ENCODE measurements at regions not wholly inside any gene's neighbourhood (a gene's known extent, or its start where the extent isn't known, plus 50 kb on each side); places are given as distances from the start of the nearest gene placed in this dataset.
"Not testable (repeated sequence)": the region's sequence is repeated elsewhere in the genome, so short reads cannot be mapped to it uniquely, and the experiment has no call there.

- no peaks in the 10 kb centered on the region for H3K9me3 ChIP-seq
- H3K27me3 ChIP-seq, result no peaks in the 10 kb centered on the region
- no peaks in the 10 kb centered on the region for H3K36me3 ChIP-seq
- no peak overlapping the region for H3K4me3 ChIP-seq (ENCODE audit: low read depth in 1 of 2, low read length in 1 of 2)
- no peaks in the 10 kb centered on the region for H3K4me1 ChIP-seq (ENCODE audit: control insufficient read depth in 1 of 2, insufficient read depth in 1 of 2, low read depth in 1 of 2, low read length in 1 of 2)
- no peak overlapping the region for H3K27ac ChIP-seq
- no peak for TF ChIP-seq CTCF (IDR thresholded peaks at IDR 0.05)
Observed at GRCh38 chr12:94010307-94010706, 138.1 kb upstream of the PLXNC1 start.

GRCh38 chr12:94012071-94012470 lies 136.3 kb upstream of the PLXNC1 start:
- H3K27me3 ChIP-seq, result no peaks in the 10 kb centered on the region
- H3K4me1 ChIP-seq (ENCODE audit: control insufficient read depth in 1 of 2, insufficient read depth in 1 of 2, low read depth in 1 of 2, low read length in 1 of 2), result no peaks in the 10 kb centered on the region
- no peaks in the 10 kb centered on the region for H3K9me3 ChIP-seq
- TF ChIP-seq CTCF (IDR thresholded peaks at IDR 0.05), result no peak
- H3K4me3 ChIP-seq (ENCODE audit: low read depth in 1 of 2, low read length in 1 of 2), result no peak overlapping the region
- no peak overlapping the region for H3K27ac ChIP-seq
- H3K36me3 ChIP-seq, result no peaks in the 10 kb centered on the region

GRCh38 chr12:94012590-94012989 lies 135.8 kb upstream of the PLXNC1 start:
- Histone ChIP-seq H3K4me3 (ENCODE audit: low read depth in 1 of 2, low read length in 1 of 2) (no peak overlapping the region), H3K27ac (no peak overlapping the region), H3K36me3 (no peaks in the 10 kb centered on the region)

GRCh38 chr12:94017247-94017646 lies 131.1 kb upstream of the PLXNC1 start:
- H3K4me1 ChIP-seq (ENCODE audit: control insufficient read depth in 1 of 2, insufficient read depth in 1 of 2, low read depth in 1 of 2, low read length in 1 of 2); H3K27me3 ChIP-seq; H3K27ac ChIP-seq; H3K36me3 ChIP-seq; H3K9me3 ChIP-seq; H3K4me3 ChIP-seq (ENCODE audit: low read depth in 1 of 2, low read length in 1 of 2): not testable (repeated sequence)

More at GRCh38 chr12:94012590-94012989, 135.8 kb upstream of the PLXNC1 start:
- no peaks in the 10 kb centered on the region for H3K9me3 ChIP-seq
- no peaks in the 10 kb centered on the region for H3K4me1 ChIP-seq (ENCODE audit: control insufficient read depth in 1 of 2, insufficient read depth in 1 of 2, low read depth in 1 of 2, low read length in 1 of 2)
- no peak for TF ChIP-seq CTCF (IDR thresholded peaks at IDR 0.05)
- no peaks in the 10 kb centered on the region for H3K27me3 ChIP-seq

GRCh38 chr12:94020335-94020734 lies 128.0 kb upstream of the PLXNC1 start:
- Histone ChIP-seq H3K4me3 (ENCODE audit: low read depth in 1 of 2, low read length in 1 of 2) (no peak overlapping the region), H3K27me3 (no peaks in the 10 kb centered on the region), H3K9me3 (no peaks in the 10 kb centered on the region), H3K36me3 (no peaks in the 10 kb centered on the region), H3K4me1 (ENCODE audit: control insufficient read depth in 1 of 2, insufficient read depth in 1 of 2, low read depth in 1 of 2, low read length in 1 of 2) (no peaks in the 10 kb centered on the region), H3K27ac (no peak overlapping the region)
- no peak for TF ChIP-seq CTCF (IDR thresholded peaks at IDR 0.05)

GRCh38 chr12:94023879-94024278 lies 124.5 kb upstream of the PLXNC1 start:
- no peaks in the 10 kb centered on the region for H3K9me3 ChIP-seq
- no peak overlapping the region for H3K27ac ChIP-seq
- H3K4me1 ChIP-seq (ENCODE audit: control insufficient read depth in 1 of 2, insufficient read depth in 1 of 2, low read depth in 1 of 2, low read length in 1 of 2), result no peaks in the 10 kb centered on the region
- TF ChIP-seq CTCF (IDR thresholded peaks at IDR 0.05), result no peak
- no peaks in the 10 kb centered on the region for H3K27me3 ChIP-seq
- H3K36me3 ChIP-seq, result no peaks in the 10 kb centered on the region
- no peak overlapping the region for H3K4me3 ChIP-seq (ENCODE audit: low read depth in 1 of 2, low read length in 1 of 2)

Measured in neutrophil (primary cell).